Kidney (tissue), 13 donors: ENCODE measurements at regions not wholly inside any gene's neighbourhood (a gene's known extent, or its start where the extent isn't known, plus 50 kb on each side); places are given as distances from the start of the nearest gene placed in this dataset.

ENCODE experiments used
- DNase-seq, 5 donors: peaks; one replicate each; pipeline ENCODE4 v3.0.0-alpha.2; 2013 to 2020
- FAIRE-seq: peaks from 2 replicates; lab custom pipeline; 2012; peaks lifted over from hg19 to GRCh38; lab: Jason Lieb, UNC
- H3K27ac ChIP-seq, 2 donors: one replicate each; pipeline ENCODE4 v1.7.0; 2013; ENCODE audit warnings: low read depth in 2 of 2, low read length in 2 of 2, inconsistent platforms in 1 of 2
- H3K27me3 ChIP-seq: one replicate; pipeline ENCODE4 v1.7.1; 2013; ENCODE audit warnings: low read length, inconsistent platforms; ENCODE audit not compliant: control insufficient read depth, insufficient read depth
- H3K36me3 ChIP-seq, 3 donors: one replicate each; pipeline versions ENCODE4 v1.7.0 to v1.7.1; 2013; ENCODE audit warnings: low read length in 3 of 3, control low read depth in 1 of 3, inconsistent platforms in 1 of 3; ENCODE audit not compliant: insufficient read depth in 3 of 3, control insufficient read depth in 2 of 3
- H3K4me1 ChIP-seq, 3 donors: one replicate each; pipeline versions ENCODE4 v1.7.0 to v1.7.1; 2013; ENCODE audit warnings: low read length in 3 of 3, inconsistent platforms in 1 of 3, low read depth in 1 of 3; ENCODE audit not compliant: control insufficient read depth in 2 of 3, insufficient read depth in 2 of 3
- H3K4me3 ChIP-seq, 3 donors: one replicate each; pipeline versions ENCODE4 v1.7.0 to v1.8.1; 2013; ENCODE audit warnings: low read length in 3 of 3, control low read depth in 1 of 3, inconsistent platforms in 1 of 3
- H3K9ac ChIP-seq, 3 donors: one replicate each; pipeline versions ENCODE4 v1.7.0 to v1.7.1; 2013; ENCODE audit warnings: low read length in 3 of 3, control low read depth in 1 of 3, inconsistent platforms in 1 of 3
- H3K9me3 ChIP-seq, 3 donors: one replicate each; pipeline versions ENCODE4 v1.7.0 to v1.7.1; 2013; ENCODE audit warnings: low read length in 3 of 3, control low read depth in 1 of 3, inconsistent platforms in 1 of 3; ENCODE audit not compliant: control insufficient read depth in 2 of 3, insufficient read depth in 1 of 3
- CTCF ChIP-seq: IDR thresholded peaks from 3 replicates; pipeline ENCODE4 v1.5.1; 2012; ENCODE audit warnings: mild to moderate bottlenecking, moderate library complexity, borderline replicate concordance; ENCODE audit not compliant: insufficient read depth; ENCODE audit errors: extremely low read depth
- intact Hi-C: fragments of 100-400 bp; cut with DNase I; formaldehyde crosslinking; loops from one replicate; pipeline ENCODE4 v1.11.1; 2022
- donor health status: control.
- donor health status: control.
- donor health status: control.
- donor health status: control.
- donor health status: control.
- donor health status: DM: yes; HTN: yes; CAD: no.
- donor health status: Normal renal cell carcinoma (clear cell type).

GRCh38 chr3:135871311-135871710 is 94.2 kb upstream of the PPP2R3A start:
- Histone ChIP-seq H3K27me3 (no peaks in the 10 kb centered on the region), H3K4me1 (no peaks in the 10 kb centered on the region), H3K4me3 (no peak overlapping the region), H3K9me3 (peaks cover 0 to 3% (median 0%) of the 10 kb centered on the region in 3 donors), H3K9ac (no peak overlapping the region), H3K27ac (no peak overlapping the region), H3K36me3 (no peaks in the 10 kb centered on the region)
- TF ChIP-seq CTCF, result no peak
- DNase-seq, result no peak
- FAIRE-seq, result no peak
- intact Hi-C loops, result no loop called here

- DNase-seq, result no peak
- H3K4me1 ChIP-seq, result no peaks in the 10 kb centered on the region
- H3K36me3 ChIP-seq, result no peaks in the 10 kb centered on the region
- no peak overlapping the region for H3K27ac ChIP-seq
- no peak overlapping the region for H3K4me3 ChIP-seq
- intact Hi-C loops, result no loop called here
- FAIRE-seq, result no peak
- H3K27me3 ChIP-seq, result no peaks in the 10 kb centered on the region
- H3K9ac ChIP-seq, result no peak overlapping the region
- no peak for TF ChIP-seq CTCF
- H3K9me3 ChIP-seq, result peaks cover 0 to 5% (median 0%) of the 10 kb centered on the region in 3 donors
Observed at GRCh38 chr3:135874035-135874434, 91.5 kb upstream of the PPP2R3A start.

GRCh38 chr3:135878501-135878900 is 87.0 kb upstream of the PPP2R3A start:
- FAIRE-seq, result no peak
- intact Hi-C loops, result no loop called here
- H3K4me3 ChIP-seq, result no peak overlapping the region

More at GRCh38 chr3:135878501-135878900, 87.0 kb upstream of the PPP2R3A start:
- TF ChIP-seq CTCF, result no peak
- Histone ChIP-seq H3K9me3 (peaks cover 0 to 2% (median 0%) of the 10 kb centered on the region in 3 donors), H3K27me3 (no peaks in the 10 kb centered on the region), H3K9ac (no peak overlapping the region), H3K36me3 (no peaks in the 10 kb centered on the region), H3K4me1 (no peaks in the 10 kb centered on the region), H3K27ac (no peak overlapping the region)
- no peak for DNase-seq
